ENCODE measurements at regions not wholly inside any gene's neighbourhood (a gene's known extent, or its start where the extent isn't known, plus 50 kb on each side); places are given as distances from the start of the nearest gene placed in this dataset.
A peak's percentile ranks its signal among the peaks of the same experiment; 100 is the strongest.
"Not testable (repeated sequence)": the region's sequence is repeated elsewhere in the genome, so short reads cannot be mapped to it uniquely, and the experiment has no call there.

DNA sequence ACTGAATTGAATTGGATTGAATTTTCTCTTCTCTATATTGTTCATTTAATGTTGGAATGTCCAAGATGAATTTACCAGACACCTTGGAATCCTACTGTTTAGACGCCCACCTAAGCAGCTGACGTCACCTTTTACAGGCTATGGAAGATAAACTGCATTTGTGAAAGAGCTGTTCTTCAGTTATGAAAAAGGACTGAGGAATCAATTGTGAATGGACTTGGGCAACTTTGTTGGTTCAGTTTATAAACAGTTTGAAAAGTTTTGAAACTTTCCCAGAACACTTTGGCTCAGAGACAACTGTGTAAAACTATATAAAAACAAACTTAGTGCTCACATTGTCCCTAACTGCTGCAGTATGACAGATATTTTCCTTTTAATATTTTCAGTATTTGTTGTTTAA, 590.8 kb upstream of the SPRY2 start:
- WGBS, 2 donors = 83 to 92% methylated on average over 2 of the region's 2 CpGs
- Histone ChIP-seq H3K4me1 (no peaks in the 10 kb centered on the region), H3K27ac (no peak overlapping the region), H3K36me3 (no peaks in the 10 kb centered on the region), H3K4me3 (replicated peaks in 1 of 3) (no peak overlapping the region), H3K27me3 (no peaks in the 10 kb centered on the region), H3K9me3 (no peaks in the 10 kb centered on the region)
- TF ChIP-seq, protein P1, sequence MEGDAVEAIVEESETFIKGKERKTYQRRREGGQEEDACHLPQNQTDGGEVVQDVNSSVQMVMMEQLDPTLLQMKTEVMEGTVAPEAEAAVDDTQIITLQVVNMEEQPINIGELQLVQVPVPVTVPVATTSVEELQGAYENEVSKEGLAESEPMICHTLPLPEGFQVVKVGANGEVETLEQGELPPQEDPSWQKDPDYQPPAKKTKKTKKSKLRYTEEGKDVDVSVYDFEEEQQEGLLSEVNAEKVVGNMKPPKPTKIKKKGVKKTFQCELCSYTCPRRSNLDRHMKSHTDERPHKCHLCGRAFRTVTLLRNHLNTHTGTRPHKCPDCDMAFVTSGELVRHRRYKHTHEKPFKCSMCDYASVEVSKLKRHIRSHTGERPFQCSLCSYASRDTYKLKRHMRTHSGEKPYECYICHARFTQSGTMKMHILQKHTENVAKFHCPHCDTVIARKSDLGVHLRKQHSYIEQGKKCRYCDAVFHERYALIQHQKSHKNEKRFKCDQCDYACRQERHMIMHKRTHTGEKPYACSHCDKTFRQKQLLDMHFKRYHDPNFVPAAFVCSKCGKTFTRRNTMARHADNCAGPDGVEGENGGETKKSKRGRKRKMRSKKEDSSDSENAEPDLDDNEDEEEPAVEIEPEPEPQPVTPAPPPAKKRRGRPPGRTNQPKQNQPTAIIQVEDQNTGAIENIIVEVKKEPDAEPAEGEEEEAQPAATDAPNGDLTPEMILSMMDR (IDR thresholded peaks at IDR 0.05) = no peak
- no peak for TF ChIP-seq POLR2A (IDR thresholded peaks at IDR 0.05)
- DNase-seq = no peak
- intact Hi-C loops (cut with DNase I) = no loop called here

DNA sequence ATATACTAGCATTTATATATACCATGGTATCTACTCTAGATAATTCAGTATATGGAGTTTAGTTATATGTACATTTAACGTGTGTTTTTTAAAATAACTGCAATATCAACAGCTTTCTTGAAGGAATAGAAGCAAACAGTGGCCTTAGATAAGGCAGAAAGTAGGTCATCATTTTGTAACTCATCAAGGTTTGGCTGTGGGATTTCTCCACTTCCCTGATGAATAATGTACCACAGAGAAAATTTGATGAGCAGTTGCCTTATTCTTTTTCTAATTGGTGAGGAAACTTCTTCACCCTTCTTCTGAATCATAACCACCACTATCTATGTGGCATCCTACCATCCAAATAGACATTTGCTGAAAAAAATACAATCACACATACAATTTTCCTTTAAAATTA, 590.2 kb upstream of the SPRY2 start:
- Histone ChIP-seq H3K4me1 (no peaks in the 10 kb centered on the region), H3K36me3 (no peaks in the 10 kb centered on the region), H3K27ac (no peak overlapping the region), H3K27me3 (no peaks in the 10 kb centered on the region), H3K9me3 (no peaks in the 10 kb centered on the region), H3K4me3 (replicated peaks in 1 of 3) (no peak overlapping the region)
- WGBS, 2 donors = 69 to 87% methylated on average over 1 of the region's 1 CpG
- no peak for TF ChIP-seq POLR2A (IDR thresholded peaks at IDR 0.05)
- TF ChIP-seq, protein P1 (IDR thresholded peaks at IDR 0.05) = no peak
- no peak for DNase-seq
- intact Hi-C loops (cut with DNase I) = no loop called here

DNA sequence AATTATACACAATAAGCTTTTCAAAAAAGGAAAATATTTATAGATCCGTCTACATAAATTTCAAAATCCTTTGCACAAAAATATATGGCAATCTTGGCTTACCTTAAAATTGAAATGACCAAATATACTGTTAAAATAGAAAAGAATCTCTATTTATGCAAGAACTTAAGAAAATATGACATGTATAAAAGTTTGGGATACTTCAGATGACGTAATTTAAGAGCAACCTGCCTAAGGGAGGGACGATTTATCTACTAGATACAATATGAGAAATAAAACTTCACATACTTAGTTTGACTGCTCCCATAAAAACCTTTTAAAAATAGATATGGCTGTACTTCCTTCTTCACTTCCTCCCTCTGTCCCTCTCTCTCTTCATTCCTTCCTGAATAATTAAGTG, 587.3 kb upstream of the SPRY2 start:
- TF ChIP-seq, protein P1 (IDR thresholded peaks at IDR 0.05) = no peak
- no peak for TF ChIP-seq POLR2A (IDR thresholded peaks at IDR 0.05)
- H3K36me3 ChIP-seq = no peaks in the 10 kb centered on the region
- H3K4me3 ChIP-seq (replicated peaks in 1 of 3) = no peak overlapping the region
- no peaks in the 10 kb centered on the region for H3K9me3 ChIP-seq
- H3K4me1 ChIP-seq = no peaks in the 10 kb centered on the region
- DNase-seq = no peak
- intact Hi-C loops (cut with DNase I) = no loop called here
- WGBS, 2 donors = 93 to 94% methylated on average over 3 of the region's 3 CpGs
- H3K27ac ChIP-seq = no peak overlapping the region
- H3K27me3 ChIP-seq = no peaks in the 10 kb centered on the region

DNA sequence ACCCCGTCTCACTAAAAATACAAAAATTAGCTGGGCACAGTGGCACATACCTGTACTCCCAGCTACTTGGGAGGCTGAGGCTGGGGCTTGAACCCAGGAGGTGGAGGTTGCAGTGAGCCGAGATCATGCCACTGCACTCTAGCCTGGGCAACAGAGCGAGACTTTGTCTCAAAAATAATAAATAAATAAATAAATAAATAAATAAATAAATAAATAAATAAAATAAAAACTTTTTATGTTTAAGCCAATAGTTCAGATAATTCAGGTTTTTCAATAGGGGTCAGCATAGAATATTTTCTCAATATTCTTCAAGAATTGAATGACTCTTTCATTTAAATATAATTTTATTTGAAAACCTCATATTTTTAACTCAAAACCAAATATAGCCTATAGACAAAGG, 585.1 kb upstream of the SPRY2 start:
- WGBS, 2 donors = 94 to 99% methylated on average over 3 of the region's 3 CpGs
- H3K4me3 ChIP-seq (replicated peaks in 1 of 3); H3K4me1 ChIP-seq; intact Hi-C loops (cut with DNase I); DNase-seq; H3K36me3 ChIP-seq; H3K27ac ChIP-seq; H3K9me3 ChIP-seq; H3K27me3 ChIP-seq: not testable (repeated sequence)

DNA sequence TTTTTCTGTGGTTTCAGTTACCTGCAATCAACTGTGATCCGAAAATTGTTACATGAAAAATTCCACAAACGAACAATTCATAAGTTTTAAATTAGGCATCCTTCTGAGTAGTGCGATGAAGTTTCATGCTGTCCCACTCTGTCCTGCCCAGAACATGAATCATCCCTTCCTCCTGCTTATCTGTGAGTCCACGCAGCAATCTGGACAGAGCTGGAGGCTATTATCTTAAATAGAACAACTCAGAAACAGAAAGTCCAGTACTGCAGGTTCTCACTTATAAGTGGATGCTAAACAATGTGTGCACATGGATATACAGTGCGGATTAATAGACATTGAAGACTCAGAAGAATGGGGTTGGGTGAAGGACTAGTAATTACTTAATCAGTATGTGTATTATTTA, 583.7 kb upstream of the SPRY2 start:
- TF ChIP-seq, protein P1 (IDR thresholded peaks at IDR 0.05) = no peak
- no peak for TF ChIP-seq POLR2A (IDR thresholded peaks at IDR 0.05)
- intact Hi-C loops (cut with DNase I) = no loop called here
- 76 to 82% methylated on average over 5 of the region's 5 CpGs for WGBS, 2 donors

DNA sequence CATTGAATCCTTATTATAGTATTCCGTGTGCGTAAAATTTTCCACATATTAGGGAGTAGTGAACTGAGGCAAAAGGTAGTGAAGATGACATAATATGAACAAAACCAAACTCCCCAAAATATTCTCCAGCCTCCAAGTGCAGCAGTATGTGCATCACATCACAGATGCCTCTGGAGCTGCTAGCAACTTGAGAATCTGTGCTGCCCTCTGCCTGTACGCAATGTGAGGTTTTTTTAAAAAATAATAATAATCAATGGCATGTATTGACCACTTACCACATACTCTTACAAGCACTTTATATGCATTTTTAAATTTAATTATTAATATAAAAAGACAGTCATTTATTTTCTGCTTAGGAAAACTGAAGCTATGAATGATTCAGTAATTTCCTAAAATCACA, 583.0 kb upstream of the SPRY2 start:
- H3K4me3 ChIP-seq (replicated peaks in 1 of 3) = no peak overlapping the region
- H3K36me3 ChIP-seq = no peaks in the 10 kb centered on the region
- no peaks in the 10 kb centered on the region for H3K4me1 ChIP-seq
- no peak for TF ChIP-seq POLR2A (IDR thresholded peaks at IDR 0.05)
- TF ChIP-seq, protein P1 (IDR thresholded peaks at IDR 0.05) = peak in 1 of 6 experiments; percentile 14
- H3K9me3 ChIP-seq = no peaks in the 10 kb centered on the region
- intact Hi-C loops (cut with DNase I) = no loop called here
- no peak overlapping the region for H3K27ac ChIP-seq
- no peak for DNase-seq
- 93% methylated on average over 3 of the region's 3 CpGs for WGBS, 2 donors
- H3K27me3 ChIP-seq = no peaks in the 10 kb centered on the region

More for the DNA sequence above, 583.7 kb upstream of the SPRY2 start:
- Histone ChIP-seq H3K9me3 (no peaks in the 10 kb centered on the region), H3K27me3 (no peaks in the 10 kb centered on the region), H3K4me3 (replicated peaks in 1 of 3) (no peak overlapping the region), H3K27ac (no peak overlapping the region), H3K36me3 (no peaks in the 10 kb centered on the region), H3K4me1 (no peaks in the 10 kb centered on the region)
- DNase-seq = no peak
